Stimulated activated CD4-positive, alpha-beta T cell treated with anti-CD3 and anti-CD28 coated beads, Interleukin-2, amount 100 ng/mL, for 48 hours (primary cell): ENCODE measurements at regions not wholly inside any gene's neighbourhood (a gene's known extent, or its start where the extent isn't known, plus 50 kb on each side); places are given as distances from the start of the nearest gene placed in this dataset.

Source experiments
- DNase-seq, 2 donors: peaks; one replicate each; pipeline ENCODE4 v3.0.0-alpha.2; 2020

DNA sequence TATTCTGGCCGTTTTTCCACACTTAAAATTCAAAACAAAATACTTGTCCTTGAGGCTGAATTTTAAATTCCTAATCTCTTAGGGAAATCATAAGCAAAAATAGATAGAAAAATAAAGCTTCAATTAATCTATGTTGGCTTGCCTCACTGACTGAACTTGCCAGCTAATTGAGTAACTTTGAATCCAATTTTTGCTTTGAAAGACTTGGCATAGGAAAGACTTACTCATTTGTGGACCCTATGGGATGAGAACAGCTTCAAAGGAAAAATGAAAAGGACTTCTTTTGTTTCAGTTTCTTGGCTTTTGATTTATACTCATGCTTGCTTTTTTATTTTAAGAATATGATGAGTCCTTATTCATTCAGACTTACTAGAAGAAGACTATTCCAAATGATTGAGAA, 370.7 kb upstream of the RARB start:
- DNase-seq, result no peak

DNA sequence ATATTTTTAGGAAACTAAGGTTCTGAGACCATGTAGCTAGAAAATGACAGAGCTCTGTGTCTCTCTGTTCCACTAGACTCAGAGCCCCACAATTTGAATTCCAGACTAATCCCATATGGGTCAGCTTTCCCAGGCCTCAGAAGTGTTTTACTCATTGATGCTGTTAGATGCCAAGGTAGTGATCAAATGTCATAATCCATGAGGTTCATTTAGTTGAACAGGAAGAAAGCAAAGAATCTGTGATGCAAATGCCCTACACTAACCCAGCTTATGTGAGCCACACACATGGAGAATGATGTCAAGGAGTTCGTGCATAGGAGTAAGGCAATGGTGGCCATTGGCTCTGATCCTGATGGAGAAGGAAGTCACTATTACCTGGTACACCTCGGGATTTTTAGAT, 363.4 kb upstream of the RARB start:
- no peak for DNase-seq

DNA sequence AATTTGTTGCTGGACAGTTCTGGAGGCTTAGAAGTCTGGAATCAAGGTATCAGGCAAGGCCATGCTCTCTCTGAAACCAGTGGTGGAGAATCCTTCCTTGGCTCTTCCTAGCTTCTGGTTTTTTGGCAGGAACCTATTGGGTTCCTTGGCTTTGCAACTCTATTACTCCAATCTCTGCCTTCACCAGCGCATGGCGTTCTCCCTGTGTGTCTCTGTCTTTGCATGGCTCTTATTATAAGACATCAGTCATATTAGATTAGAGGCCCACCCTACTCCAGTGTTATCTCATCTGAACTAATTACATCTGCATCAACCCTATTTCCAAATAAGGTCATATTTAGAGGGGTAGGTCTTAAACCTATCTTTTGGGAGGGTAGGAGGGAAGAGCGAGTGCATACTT, 358.1 kb upstream of the RARB start:
- DNase-seq, result no peak

DNA sequence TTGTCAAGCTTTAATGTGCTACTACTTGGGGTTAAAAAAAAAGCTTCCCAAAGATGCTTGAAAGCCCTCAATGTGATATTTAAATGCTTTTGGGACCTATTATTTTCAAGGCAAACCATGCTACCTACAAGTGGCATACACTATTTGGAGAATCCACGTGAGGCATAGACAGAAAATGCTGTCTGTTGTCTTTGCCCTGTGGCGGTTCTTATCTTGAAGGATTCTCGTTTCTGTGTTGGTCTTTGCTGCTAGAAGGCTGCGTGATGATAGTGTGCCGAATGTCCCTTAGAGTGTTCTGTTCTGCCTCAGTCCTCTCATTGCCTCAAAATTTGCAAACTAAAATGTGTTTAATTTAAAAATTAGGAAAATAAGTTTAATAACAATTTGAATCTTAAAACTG, 356.2 kb upstream of the RARB start:
- DNase-seq, result no peak

DNA sequence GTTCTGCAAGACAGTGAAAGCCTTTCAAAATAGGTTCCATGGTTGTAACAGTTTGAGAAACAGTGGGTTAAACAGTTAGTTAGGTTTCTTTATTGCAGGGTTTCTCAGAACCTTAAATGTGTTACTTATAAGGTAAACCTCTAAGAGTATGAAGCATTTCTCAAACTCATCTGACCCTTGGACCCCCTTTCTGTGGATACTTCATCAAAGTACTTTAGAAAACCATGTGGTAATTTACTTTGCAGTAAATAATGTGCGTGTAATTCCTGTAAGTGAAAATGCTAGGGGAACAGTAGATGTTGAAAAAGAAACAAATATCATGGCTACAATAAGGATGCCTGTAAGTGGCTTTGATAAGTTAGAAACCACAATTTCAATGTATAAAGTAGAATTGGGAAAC, 354.6 kb upstream of the RARB start:
- DNase-seq, result no peak

DNA sequence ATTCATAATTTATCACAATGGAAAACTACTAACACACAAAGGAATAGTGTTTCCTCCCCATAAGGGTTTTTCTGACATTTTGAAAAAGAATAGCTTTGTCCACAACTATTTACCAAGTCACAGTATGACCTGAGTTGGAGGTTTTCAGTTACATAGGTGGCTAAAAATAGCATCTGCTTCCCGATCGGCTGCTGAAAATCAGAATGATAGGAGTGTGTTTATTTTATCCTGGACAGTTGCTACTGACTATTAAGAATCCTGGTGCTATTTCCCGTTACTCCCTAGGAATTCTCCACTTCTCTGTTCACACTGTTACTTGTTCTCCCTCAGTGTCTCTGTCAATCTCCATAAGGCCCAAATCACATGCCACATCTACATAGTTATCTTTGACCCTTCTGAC, 353.9 kb upstream of the RARB start:
- DNase-seq, result no peak

DNA sequence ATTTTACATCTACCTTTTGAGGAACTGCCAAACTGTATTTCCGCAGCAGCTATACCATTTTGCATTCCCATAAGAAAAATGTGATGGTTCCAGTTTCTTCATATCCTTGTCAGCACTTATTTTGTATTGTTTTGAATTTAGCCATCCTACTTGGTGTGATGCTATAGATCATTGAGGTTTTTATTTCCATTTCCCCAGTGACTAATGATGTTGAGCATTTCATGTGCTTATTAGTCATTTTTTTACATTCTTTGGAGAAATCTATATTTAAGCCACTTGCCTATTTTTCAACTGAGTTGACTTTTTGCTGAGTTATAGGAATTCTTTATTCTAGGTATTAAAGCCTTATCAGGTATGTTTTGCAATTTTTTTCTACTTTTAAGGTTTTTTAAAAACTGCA, 347.6 kb upstream of the RARB start:
- DNase-seq, result no peak

DNA sequence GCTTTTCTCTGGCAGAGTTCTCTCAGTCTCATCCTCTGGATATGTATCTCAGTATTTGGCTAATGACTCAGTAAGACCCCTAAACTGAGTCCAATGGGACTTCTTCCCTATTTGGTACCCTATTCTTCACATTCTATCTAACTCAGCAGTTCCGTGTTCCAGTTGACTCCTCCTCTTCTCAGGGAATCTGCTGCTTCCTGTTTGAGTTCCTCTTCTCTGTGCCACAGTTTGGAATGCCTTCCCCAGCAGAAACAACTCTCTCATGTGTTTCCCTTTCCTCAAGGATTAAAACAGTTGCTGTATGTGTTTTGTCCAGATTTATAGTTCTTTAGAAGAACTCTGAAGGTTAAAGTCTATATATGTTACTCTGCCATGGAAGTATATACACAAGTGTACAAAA, 344.0 kb upstream of the RARB start:
- no peak for DNase-seq

DNA sequence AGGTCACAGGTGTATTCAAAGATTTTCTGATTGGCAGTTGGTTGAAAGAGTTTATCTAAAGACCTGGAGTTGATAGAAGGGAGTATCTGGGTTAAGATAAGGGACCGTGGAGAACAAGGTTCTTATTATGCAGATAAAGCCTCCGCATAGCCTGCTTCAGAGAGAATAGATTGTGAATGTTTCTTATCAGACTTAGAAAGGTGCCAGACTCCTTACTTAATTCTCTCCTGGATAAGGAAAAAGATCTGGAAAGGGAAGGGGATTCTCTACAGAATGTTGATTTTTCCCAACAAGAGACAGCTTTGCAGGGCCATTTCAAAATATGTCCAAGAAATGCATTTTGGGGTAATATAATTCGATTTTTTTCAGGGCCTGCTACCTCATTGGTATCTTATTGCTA, 341.3 kb upstream of the RARB start:
- DNase-seq, result no peak

DNA sequence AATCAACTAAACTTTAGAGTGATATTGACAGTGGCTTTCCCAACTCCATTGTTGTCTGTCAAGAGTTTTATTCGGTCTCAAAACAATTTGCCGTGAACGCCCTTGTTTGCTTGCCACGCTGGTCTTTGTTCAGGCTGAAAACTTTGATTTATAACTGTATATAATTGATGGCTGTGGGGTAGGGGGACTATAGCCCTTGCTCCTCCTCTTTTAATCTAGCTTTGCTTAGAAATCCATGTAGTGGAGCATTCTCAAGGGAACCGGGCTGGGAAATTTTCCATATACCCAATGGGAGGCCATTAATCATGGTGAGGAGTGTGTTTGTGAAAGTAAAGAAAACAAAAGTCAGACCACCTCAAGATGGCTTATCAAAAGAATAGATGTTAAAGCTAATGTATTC, 339.8 kb upstream of the RARB start:
- DNase-seq, result no peak

DNA sequence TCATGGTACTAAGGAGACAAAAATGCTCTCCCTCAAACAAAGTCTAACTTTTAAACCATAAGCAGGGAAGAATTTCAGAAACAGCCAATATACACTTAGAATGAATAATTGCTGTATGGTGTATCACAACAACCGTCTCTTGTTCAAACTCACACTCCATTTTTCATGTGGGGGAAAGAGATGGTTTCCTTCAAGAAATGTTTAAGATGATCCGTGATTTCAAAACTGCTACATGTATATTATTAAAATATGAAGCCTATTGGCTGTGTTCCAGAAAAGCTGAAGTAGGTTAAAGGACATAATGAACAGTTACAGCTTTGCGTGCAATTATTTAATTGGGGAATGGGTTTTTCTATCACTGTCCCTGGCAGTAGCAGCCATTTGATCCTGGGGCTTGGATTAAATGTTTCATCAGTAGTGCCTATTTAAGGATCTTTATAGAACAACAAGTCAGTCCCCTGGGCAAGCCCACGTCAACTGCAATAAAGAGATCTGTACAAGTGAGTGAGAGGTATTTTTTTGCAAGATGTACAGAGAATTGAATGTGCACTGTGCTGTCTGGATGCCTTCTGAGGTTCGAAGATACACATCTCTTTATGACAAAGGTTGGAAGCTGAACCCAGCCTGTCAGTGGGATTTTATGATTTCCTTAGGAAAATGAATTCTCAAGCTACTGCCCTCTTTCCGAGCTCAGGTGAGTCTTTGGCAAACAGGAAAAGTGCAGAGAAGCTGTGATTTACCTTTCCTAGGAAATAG, 337.2 kb upstream of the RARB start:
- no peak for DNase-seq

DNA sequence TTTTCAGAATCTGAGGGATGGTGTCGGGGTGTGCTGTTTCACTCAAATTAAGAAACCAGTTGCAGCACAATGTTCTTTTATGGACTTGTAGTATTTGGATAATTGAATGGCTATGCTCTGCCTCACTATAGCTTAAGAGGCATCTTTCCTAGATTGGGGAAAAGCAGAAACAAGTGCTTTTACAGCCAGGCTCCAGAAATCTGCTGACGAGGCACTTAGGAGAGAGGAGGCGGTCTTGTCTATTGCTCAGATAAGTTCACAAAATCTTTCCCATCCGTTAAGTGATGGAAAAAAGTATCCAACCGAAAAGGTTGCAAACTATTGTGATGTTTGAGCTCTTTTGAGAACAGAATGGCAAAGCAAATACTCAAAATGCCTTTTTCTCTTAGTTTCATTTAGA, 336.1 kb upstream of the RARB start:
- DNase-seq, result no peak

DNA sequence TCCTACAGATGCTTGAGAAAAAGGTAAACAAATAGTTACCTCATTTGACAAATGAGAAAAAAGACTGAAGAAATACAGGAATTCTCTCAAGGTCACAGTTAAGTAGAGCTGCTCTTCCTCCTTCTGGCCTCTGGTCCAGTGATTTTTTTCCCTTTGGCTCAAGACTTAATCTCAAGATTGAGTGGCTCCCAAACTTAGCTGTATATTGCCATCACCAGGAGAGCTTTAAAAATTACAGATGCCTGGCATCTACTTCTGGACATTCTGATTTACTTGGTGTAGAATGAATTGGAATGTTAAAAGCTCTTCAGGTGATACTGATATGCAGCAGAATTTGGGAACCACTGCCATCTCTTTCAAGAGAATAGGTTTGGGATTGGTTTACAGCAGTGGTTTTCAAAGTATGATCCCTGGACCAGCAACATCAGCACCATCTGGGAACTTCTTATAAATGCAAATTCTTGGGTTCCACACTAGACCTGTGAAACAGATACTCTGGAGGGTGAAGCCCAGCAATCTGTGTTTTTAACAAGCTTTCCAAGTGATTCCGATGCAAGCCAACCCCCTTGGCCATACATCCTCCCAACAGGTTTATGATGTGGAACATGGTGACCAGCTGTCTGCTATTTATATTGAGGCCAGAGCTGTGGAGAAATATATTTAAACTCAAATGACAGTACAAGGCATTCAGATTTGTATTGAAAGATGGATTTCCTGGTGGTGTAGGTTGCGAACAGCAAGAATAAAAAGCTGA, 333.0 kb upstream of the RARB start:
- DNase-seq, result no peak

DNA sequence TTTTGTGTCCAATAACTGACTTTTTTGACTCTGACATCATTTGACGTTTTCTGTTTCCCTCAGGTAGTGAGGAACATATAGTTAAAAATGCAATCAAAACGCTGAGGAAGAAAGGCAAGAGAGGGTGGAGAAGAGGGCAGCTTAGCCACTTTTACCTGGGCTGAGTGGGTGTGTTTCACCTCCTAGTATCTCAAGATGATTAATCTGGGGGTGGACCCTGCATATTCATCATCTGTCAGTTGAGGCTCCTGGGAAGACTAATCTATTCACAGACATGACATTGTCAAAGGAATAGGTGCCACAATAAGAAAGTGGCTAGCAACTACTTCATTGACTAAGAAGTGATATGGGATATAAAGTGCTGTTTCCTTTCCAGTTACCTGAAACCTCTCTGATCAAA, 331.5 kb upstream of the RARB start:
- DNase-seq, result no peak

DNA sequence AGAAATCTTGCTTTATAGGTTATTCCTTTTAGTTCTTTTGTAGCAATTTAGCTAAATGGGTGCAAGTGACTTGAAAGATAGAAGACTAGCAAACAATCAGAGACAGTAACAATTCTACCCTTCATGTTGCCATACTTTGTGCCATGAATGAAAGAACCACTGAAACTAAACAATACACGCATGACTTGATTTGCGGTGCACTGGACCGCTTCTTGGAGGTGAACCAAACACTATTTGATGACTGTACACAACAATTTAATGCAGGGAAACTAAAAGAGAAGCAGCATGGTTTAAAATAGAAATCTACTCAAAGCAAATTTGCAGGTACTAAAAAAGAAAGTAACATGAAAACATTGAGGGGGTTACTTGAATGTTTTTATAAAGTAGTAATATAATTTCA, 331.0 kb upstream of the RARB start:
- no peak for DNase-seq

DNA sequence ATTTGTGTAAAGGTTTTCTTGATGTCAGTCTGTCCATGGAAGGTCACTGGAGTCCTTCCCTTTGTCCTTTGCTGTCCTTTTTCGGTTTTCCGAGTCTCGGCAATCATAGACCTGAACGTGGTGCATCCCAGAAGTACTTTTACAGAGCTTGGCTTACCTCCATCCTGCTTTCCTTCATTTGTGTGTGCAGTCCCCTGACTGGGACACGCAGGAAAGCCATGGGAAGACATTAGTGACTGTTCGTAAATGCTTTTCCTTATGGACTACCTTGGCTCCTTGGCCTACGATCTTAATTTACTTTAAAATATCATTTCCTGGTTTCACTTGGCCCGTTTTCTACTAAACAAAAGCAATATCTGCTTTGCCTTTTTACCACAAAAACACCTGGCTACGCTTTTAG, 328.4 kb upstream of the RARB start:
- no peak for DNase-seq

DNA sequence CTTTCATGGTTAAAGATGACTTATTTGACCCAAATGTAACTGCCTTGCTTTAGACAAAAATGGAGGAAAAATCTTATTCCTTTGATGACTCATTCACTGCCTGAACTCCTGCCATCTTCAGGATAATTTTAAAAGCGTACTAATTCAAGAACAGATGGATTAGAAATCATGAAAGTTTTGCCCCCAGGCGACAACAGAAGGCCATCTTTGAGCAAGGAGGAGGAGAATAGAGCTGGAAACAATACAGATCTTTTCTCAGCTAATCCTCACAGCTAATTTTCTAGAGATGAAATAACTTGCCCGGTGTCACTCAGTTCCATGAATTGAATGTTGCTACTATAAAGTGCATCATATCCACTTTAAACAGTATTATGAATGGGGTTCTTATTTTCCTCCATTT, 324.7 kb upstream of the RARB start:
- no peak for DNase-seq

DNA sequence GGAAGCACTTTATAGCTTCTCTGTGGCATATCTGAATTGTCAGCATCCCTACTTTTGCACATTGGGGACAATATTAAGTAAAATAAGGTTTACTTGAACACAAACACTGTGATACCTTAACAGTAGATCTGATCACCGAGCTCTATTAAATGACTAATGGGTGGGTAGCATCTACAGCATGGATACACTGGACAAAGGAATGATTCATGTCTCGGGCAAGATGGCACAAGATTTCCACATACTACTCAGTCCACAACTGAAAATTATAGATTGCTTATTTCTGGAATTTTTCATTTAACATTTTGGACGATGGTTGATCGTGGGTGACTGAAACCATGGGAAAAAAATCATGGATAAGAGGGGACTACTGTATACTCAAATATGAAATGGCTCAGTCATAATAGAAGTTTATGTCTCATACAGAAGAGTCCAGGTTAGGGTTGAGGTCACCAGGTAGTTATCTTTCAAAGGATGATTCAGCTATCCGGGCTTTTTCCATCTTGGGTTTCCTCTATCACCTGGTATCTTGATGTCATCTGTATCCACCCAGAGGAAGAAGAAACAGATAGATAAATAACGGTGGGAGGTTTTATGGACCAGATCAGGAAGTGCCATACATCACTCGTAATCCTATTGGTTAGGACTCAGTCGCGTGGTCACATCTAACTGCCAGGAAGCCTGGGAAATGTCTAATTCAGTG, 320.0 kb upstream of the RARB start:
- no peak for DNase-seq

DNA sequence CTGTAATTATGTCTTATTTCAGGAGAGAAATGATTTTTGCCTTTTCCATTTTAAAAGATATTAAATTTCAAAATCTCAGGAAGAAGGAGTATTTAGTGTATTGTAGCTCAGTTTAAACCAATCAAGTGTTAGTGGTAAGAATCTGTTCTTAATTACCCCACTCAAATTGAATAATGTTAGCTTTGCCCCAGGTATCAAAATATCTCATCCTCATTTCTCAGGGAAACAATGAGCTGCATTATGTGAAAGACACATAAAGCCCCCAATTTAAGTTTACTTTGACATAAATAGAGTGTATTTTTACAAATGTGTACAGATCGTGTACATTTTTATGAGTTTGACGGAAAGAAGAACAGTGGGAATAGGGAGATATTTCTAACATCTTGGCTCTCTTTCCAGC, 317.4 kb upstream of the RARB start:
- no peak for DNase-seq

DNA sequence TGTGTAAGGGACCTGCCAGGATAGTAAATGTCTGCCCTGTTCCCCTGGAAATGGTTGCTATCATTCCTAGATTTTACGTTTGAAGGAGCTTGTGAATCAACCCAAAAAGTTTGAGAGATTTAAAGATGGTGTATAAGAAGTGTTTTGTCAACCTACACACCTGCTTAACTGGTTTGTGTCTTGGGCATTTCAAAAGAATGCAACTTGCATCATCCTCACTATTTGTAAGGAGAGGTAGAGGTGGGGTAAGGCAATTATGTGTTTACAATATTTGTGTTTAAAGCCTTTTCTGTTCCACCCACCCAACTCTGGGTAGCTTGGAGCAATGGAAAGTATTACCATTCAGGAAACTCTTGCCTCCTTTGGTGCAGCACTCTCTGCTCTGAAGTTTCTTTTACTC, 314.2 kb upstream of the RARB start:
- DNase-seq, result no peak

DNA sequence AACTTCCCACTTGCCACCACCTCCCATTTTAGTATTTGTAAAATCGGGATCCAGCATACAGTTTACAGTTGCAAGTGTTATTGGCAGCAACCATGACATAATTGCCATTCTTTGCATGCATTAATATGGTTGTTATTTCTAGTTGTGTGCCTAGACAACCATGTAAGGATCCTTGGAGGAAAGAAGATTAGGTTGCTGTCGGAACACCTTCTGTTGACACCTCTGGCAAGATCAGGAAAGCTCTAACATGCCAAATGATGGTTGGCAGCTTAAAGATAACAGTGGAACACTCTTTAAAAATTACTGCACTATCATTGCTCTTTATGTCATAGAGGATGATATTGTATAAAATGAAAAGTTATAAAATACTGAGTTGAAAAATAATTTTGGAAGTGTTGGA, 313.5 kb upstream of the RARB start:
- no peak for DNase-seq

DNA sequence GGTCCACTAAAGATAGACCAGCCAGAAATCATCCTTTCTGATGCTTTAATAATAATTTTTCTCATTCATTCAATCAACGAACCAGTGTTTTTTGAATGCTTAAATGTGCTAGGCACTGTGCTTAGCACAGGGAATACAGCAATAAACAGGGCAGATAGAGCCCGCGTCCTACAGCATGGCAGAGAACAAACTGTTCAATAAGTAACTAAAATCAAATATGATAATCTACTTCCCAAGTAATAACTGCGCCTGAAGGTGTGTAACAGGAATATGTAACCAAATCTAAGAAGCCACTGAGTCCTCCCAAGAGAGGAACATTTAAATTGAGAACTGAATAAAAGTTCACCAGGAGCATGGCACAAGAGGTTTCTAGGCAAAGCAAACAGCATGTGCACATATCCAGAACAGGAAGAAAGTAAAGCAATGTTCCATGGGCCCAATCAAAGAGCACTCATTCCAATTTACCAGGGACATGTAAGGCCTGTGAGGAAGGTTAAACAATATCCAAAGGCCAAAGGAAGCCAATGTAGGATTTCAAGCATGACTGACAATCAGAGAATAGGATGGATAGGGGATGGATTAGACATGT, 311.0 kb upstream of the RARB start:
- DNase-seq, result no peak

DNA sequence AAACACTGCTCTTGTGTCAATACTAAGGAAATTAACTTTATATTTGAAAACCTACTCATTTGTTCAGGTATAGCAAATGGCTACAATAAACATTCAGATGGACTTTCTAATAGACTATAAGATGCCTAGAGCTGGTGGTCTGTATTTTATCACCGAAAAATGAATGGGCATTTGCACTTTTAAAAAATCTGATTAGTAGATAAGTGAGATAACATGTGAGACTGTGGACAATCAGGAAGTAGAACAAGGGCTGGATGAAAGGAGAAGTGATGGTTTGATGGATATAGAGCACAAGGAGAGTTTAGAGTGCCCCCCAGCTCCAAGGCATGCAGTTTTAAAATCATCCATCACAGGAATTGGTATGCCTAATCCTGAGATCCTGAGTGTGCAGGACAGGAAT, 308.4 kb upstream of the RARB start:
- no peak for DNase-seq

DNA sequence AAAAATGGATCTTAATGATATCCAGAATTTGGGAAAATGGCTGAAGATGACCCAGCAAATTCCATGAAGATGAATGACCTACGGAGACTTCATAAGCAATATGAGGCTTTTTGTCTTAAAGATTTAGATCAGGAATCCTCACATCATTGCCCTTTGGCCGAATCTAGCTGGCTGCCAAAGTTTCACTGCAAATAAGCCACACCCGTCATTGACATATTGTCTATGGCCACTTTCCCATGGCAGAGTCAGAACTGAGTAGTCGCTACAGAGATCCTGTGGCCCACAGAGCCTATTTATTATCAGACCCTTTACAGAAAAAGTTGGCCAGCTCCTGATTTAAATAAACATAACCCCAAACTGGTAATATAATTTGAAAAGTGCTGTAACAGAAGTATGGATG, 307.4 kb upstream of the RARB start:
- no peak for DNase-seq
